Transverse colon (tissue), 4 donors: ENCODE measurements at regions not wholly inside any gene's neighbourhood (a gene's known extent, or its start where the extent isn't known, plus 50 kb on each side); places are given as distances from the start of the nearest gene placed in this dataset.

ENCODE experiments used
- DNase-seq: peaks from one replicate; pipeline ENCODE4 v3.0.0-alpha.2; 2019
- H3K27ac ChIP-seq, 4 donors: fragments of 200-600 bp; sonication (generic); 2 replicates each; pipeline ENCODE4 v1.5.1; 2016 to 2018; ENCODE audit warnings: inconsistent platforms in 4 of 4
- H3K27me3 ChIP-seq: fragments of 200-600 bp; sonication (generic); 2 replicates; pipeline ENCODE4 v1.5.1; 2017; ENCODE audit warnings: inconsistent platforms
- H3K36me3 ChIP-seq, 4 donors: fragments of 200-600 bp; sonication (generic); 2 replicates each; pipeline ENCODE4 v1.5.1; 2017 to 2019; ENCODE audit warnings: inconsistent platforms in 4 of 4
- H3K4me1 ChIP-seq, 4 donors: fragments of 200-600 bp; sonication (generic); 2 replicates each; pipeline ENCODE4 v1.5.1; 2017 to 2020; ENCODE audit warnings: inconsistent platforms in 4 of 4
- H3K4me3 ChIP-seq, 4 donors: fragments of 200-600 bp; sonication (generic); 1 replicate in 1 of 4; 2 replicates in 3 of 4; pipeline versions ENCODE4 v1.5.1 to v1.6.1; 2017 to 2019; ENCODE audit warnings: inconsistent platforms in 4 of 4
- H3K9me3 ChIP-seq, 2 donors: fragments of 200-600 bp; sonication (generic); 2 replicates each; pipeline ENCODE4 v1.5.1; 2017 to 2019; ENCODE audit warnings: inconsistent platforms in 2 of 2
- EP300 ChIP-seq: sonication (generic); formaldehyde crosslinking; IDR thresholded peaks from one replicate; pipeline ENCODE4 v1.6.1; 2017; ENCODE audit warnings: antibody characterized with exemption, low read depth
- POLR2A ChIP-seq: fragments of 450-650 bp; IDR thresholded peaks from one replicate; pipeline ENCODE4 v1.6.1; 2016; ENCODE audit warnings: antibody characterized with exemption, mild to moderate bottlenecking, moderate library complexity
- POLR2AphosphoS5 ChIP-seq, 3 donors: sonication (generic); formaldehyde crosslinking; IDR thresholded peaks; one replicate each; pipeline ENCODE4 v1.6.1; 2016; ENCODE audit warnings: antibody characterized with exemption in 3 of 3
- whole genome bisulfite sequencing, 2 donors: methylation state at CpG; one replicate each; pipeline ENCODE4 v1.1.5; 2018; ENCODE audit warnings: low coverage in 1 of 2; 5-methylcytosine and 5-hydroxymethylcytosine counted together
- in situ Hi-C, 4 donors: fragments of 200-750 bp; cut with MboI; loops; one replicate each; pipeline versions ENCODE4 v1.15.0 to v1.15.1; 2017; ENCODE audit warnings: low sequenced_read_pairs in 3 of 4, low pct_ligation_motif_present in 1 of 4, low pct_unique_long_range_greater_than_20kb in 1 of 4
- intact Hi-C: fragments of 100-400 bp; cut with DNase I; formaldehyde crosslinking; loops from one replicate; pipeline ENCODE4 v1.15.1; 2023; ENCODE audit warnings: low total_unique reads
- TF ChIP-seq, protein P1 (sequence below), 5 experiments: fragments of 200-600 bp in 3 of 5; fragments of 450-650 bp in 2 of 5; sonication (generic) in 3 of 5; IDR thresholded peaks; 1 replicate in 2 of 5; 2 replicates in 3 of 5; pipeline ENCODE4 v1.5.1; 2016 to 2017; ENCODE audit warnings: antibody characterized with exemption in 5 of 5, inconsistent platforms in 3 of 5, mild to moderate bottlenecking in 2 of 5, moderate library complexity in 1 of 5

DNA sequence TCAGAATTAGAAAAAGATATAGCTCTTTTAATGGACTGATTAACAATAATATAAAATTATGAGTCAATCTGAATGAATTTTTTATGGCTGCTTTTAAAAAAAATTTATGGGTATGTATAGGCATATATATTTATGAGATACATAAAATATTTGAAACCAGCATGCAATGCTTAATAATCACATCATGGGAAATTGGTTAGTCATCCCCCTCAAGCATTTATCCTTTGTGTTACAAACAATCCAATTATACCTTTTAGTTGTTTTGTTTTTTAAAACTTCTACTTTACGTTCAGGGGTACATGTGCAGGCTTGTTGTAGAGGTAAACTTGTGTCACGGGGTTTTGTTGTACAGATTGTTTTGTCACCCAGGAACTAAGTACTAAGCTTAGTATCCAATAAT is 63.4 kb upstream of the HMGCLL1 start:
- intact Hi-C loops = no loop called here
- H3K4me3 ChIP-seq = no peak overlapping the region
- in situ Hi-C loops = no loop called here

DNA sequence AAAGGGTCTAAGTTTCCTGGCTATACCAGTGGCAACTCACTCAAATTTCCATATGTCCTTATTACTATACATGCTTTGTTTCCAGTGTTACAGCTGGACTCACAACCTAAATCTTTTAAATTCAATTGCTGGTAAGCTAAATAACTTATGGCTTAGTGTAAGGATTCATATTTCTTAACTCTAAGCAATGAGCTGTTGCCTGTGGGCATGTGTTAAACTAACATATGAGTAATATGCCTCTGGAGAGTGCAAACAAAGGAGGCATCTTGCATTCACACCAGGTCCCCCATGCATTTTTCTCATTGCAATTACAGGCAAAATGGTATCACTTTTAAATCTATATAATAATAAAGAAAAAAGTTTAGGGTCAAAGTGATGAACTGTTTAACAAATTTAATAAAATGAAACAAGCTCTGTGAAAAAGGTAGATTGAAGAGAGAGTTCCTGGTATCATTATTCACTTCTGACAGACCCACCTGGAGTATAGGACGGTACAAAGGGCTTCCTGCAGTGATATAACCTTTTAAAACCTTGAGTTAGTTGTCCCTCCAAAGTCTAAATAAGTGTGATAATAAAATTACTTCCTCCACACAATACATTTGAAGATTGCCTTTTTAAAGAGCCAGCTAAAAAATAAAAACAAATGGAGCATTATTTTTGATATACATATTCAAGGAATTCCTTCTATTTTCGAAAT is 57.6 kb upstream of the HMGCLL1 start:
- no peaks in the 10 kb centered on the region for H3K36me3 ChIP-seq
- no peaks in the 10 kb centered on the region for H3K9me3 ChIP-seq
- H3K27me3 ChIP-seq = no peaks in the 10 kb centered on the region
- H3K4me1 ChIP-seq = no peaks in the 10 kb centered on the region
- H3K4me3 ChIP-seq = no peak overlapping the region
- TF ChIP-seq, protein P1, sequence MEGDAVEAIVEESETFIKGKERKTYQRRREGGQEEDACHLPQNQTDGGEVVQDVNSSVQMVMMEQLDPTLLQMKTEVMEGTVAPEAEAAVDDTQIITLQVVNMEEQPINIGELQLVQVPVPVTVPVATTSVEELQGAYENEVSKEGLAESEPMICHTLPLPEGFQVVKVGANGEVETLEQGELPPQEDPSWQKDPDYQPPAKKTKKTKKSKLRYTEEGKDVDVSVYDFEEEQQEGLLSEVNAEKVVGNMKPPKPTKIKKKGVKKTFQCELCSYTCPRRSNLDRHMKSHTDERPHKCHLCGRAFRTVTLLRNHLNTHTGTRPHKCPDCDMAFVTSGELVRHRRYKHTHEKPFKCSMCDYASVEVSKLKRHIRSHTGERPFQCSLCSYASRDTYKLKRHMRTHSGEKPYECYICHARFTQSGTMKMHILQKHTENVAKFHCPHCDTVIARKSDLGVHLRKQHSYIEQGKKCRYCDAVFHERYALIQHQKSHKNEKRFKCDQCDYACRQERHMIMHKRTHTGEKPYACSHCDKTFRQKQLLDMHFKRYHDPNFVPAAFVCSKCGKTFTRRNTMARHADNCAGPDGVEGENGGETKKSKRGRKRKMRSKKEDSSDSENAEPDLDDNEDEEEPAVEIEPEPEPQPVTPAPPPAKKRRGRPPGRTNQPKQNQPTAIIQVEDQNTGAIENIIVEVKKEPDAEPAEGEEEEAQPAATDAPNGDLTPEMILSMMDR (IDR thresholded peaks at IDR 0.05) = no peak
- no peak for TF ChIP-seq POLR2AphosphoS5 (IDR thresholded peaks at IDR 0.05)
- TF ChIP-seq EP300 = no peak
- no peak for TF ChIP-seq POLR2A
- H3K27ac ChIP-seq = no peak overlapping the region
- WGBS, 2 donors = 46 to 61% methylated on average over 2 of the region's 2 CpGs
- DNase-seq = no peak
- intact Hi-C loops (no loop called here), in situ Hi-C loops (no loop called here)

More for the DNA sequence above, 63.4 kb upstream of the HMGCLL1 start:
- Histone ChIP-seq H3K36me3 (no peaks in the 10 kb centered on the region), H3K27me3 (no peaks in the 10 kb centered on the region), H3K9me3 (no peaks in the 10 kb centered on the region), H3K27ac (no peak overlapping the region), H3K4me1 (no peaks in the 10 kb centered on the region)
- no peak for DNase-seq
- TF ChIP-seq POLR2A (no peak), EP300 (no peak), POLR2AphosphoS5 (IDR thresholded peaks at IDR 0.05) (no peak)
- TF ChIP-seq, protein P1 (IDR thresholded peaks at IDR 0.05) = no peak
- WGBS, 2 donors = 90 to 94% methylated on average over 2 of the region's 2 CpGs

DNA sequence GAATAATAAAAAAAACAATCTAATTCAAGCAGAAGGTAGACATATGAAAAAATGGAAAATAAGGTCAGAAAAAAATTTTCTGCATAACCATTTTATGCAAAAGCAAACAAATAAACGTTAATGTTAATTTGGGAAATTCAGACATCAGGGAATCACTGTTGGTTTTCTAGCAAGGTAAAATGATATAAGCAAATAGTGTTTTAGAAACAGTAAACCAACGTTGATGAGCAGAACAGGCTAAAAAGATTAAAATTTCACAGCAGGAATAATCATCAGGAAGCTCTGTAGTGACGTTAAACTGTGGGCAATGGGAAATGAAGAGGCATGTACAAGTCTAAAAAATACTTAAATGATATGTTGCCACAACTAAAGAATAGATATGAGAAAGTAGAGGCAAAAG is 54.5 kb upstream of the HMGCLL1 start:
- no peak overlapping the region for H3K27ac ChIP-seq
- H3K27me3 ChIP-seq = no peaks in the 10 kb centered on the region
- no peaks in the 10 kb centered on the region for H3K4me1 ChIP-seq
- no peaks in the 10 kb centered on the region for H3K9me3 ChIP-seq
- 67 to 70% methylated on average over 3 of the region's 3 CpGs for WGBS, 2 donors
- in situ Hi-C loops (no loop called here), intact Hi-C loops (no loop called here)
- H3K4me3 ChIP-seq = no peak overlapping the region
- H3K36me3 ChIP-seq = no peaks in the 10 kb centered on the region
- no peak for DNase-seq
- TF ChIP-seq POLR2A (no peak), EP300 (no peak), POLR2AphosphoS5 (IDR thresholded peaks at IDR 0.05) (no peak)
- TF ChIP-seq, protein P1 (IDR thresholded peaks at IDR 0.05) = no peak

DNA sequence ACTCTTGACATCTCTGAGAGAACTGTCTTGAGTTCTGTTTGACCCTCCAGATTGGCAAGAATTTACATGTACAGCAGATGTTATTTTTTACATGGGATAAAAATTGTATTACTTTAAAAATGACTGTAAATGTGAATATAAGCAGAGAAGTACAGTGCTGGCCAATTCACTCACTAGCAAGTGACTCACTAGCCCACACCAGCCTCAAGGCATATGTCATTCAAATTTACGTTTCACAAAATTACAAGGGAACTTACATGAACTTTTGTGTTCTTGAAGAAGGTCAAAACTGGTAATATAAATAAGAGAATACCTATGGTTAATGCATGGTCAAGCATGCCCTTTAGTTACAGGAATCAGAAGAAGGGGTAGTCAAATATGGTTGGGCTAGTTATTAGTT is 54.0 kb upstream of the HMGCLL1 start:
- Histone ChIP-seq H3K4me3 (no peak overlapping the region), H3K4me1 (no peaks in the 10 kb centered on the region), H3K27ac (no peak overlapping the region), H3K9me3 (no peaks in the 10 kb centered on the region), H3K27me3 (no peaks in the 10 kb centered on the region), H3K36me3 (no peaks in the 10 kb centered on the region)
- in situ Hi-C loops = no loop called here
- TF ChIP-seq POLR2A (no peak), EP300 (no peak), POLR2AphosphoS5 (IDR thresholded peaks at IDR 0.05) (no peak)
- TF ChIP-seq, protein P1 (IDR thresholded peaks at IDR 0.05) = no peak
- no peak for DNase-seq
- WGBS, 2 donors = 67 to 86% methylated on average over 1 of the region's 1 CpG
- intact Hi-C loops = no loop called here
